RWPE2 (cell line): ENCODE measurements at regions not wholly inside any gene's neighbourhood (a gene's known extent, or its start where the extent isn't known, plus 50 kb on each side); places are given as distances from the start of the nearest gene placed in this dataset.

Experiments used
- ATAC-seq: fragments of 200-7000 bp; cut with Tn5 transposase; 3 replicates; pipeline ENCODE4 v1.9.1; 2021; ENCODE audit warnings: low read depth
- DNase-seq: peaks from one replicate; pipeline ENCODE4 v3.0.0-alpha.2; 2020; ENCODE audit warnings: low spot score
- H3K27ac ChIP-seq: fragments of 450-650 bp; 2 replicates; pipeline ENCODE4 v1.5.1; 2017; ENCODE audit warnings: mild to moderate bottlenecking; ENCODE audit not compliant: poor library complexity, severe bottlenecking
- H3K27me3 ChIP-seq: fragments of 250-450 bp; sonication (Bioruptor Pico); 2 replicates; pipeline ENCODE4 v1.5.1; 2021; ENCODE audit warnings: mild to moderate bottlenecking, moderate library complexity; ENCODE audit not compliant: insufficient read depth, poor library complexity, severe bottlenecking
- H3K36me3 ChIP-seq: fragments of 250-450 bp; sonication (Bioruptor Pico); 2 replicates; pipeline ENCODE4 v1.5.1; 2020; ENCODE audit warnings: low read depth, mild to moderate bottlenecking, moderate library complexity
- H3K4me1 ChIP-seq: fragments of 250-450 bp; sonication (Bioruptor Pico); 2 replicates; pipeline ENCODE4 v1.5.1; 2021; ENCODE audit warnings: mild to moderate bottlenecking, moderate library complexity; ENCODE audit not compliant: insufficient read depth, poor library complexity, severe bottlenecking
- H3K4me3 ChIP-seq: fragments of 250-450 bp; sonication (Bioruptor Pico); 2 replicates; pipeline ENCODE4 v1.5.1; 2021; ENCODE audit warnings: mild to moderate bottlenecking, moderate library complexity; ENCODE audit not compliant: severe bottlenecking
- H3K9me3 ChIP-seq: fragments of 250-450 bp; sonication (Bioruptor Pico); 2 replicates; pipeline ENCODE4 v1.5.1; 2021; ENCODE audit warnings: mild to moderate bottlenecking, moderate library complexity; ENCODE audit not compliant: severe bottlenecking
- TF ChIP-seq, protein P1 (sequence below): fragments of 450-650 bp; IDR thresholded peaks from one replicate; pipeline ENCODE4 v1.5.1; 2017; ENCODE audit warnings: mild to moderate bottlenecking, moderate library complexity; ENCODE audit not compliant: poor library complexity, severe bottlenecking

DNA sequence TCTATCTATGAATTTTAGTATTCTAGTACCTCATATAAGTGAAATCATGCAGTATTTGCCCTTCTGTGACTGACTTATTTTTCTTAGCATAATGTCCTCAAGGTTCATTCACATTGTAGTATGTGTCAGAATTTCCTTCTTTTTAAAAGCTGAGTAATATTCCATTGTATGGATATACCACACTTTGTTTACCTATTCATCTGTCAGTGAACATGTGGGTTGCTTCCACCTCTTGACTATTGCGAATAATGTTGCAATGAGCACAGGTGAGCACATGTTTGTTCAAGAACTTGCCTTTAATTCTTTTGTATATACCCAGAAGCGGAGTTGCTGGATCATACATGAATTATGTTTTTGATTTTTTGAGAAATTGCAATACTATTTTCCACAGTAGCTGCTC lies 187.4 kb upstream of the RBMS1 start:
- Histone ChIP-seq H3K36me3 (no peaks in the 10 kb centered on the region), H3K27me3 (no peaks in the 10 kb centered on the region), H3K9me3 (no peaks in the 10 kb centered on the region), H3K27ac (no peak overlapping the region), H3K4me3 (no peak overlapping the region), H3K4me1 (no peaks in the 10 kb centered on the region)
- TF ChIP-seq, protein P1, sequence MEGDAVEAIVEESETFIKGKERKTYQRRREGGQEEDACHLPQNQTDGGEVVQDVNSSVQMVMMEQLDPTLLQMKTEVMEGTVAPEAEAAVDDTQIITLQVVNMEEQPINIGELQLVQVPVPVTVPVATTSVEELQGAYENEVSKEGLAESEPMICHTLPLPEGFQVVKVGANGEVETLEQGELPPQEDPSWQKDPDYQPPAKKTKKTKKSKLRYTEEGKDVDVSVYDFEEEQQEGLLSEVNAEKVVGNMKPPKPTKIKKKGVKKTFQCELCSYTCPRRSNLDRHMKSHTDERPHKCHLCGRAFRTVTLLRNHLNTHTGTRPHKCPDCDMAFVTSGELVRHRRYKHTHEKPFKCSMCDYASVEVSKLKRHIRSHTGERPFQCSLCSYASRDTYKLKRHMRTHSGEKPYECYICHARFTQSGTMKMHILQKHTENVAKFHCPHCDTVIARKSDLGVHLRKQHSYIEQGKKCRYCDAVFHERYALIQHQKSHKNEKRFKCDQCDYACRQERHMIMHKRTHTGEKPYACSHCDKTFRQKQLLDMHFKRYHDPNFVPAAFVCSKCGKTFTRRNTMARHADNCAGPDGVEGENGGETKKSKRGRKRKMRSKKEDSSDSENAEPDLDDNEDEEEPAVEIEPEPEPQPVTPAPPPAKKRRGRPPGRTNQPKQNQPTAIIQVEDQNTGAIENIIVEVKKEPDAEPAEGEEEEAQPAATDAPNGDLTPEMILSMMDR: no peak
- no peak for ATAC-seq
- DNase-seq: no peak

DNA sequence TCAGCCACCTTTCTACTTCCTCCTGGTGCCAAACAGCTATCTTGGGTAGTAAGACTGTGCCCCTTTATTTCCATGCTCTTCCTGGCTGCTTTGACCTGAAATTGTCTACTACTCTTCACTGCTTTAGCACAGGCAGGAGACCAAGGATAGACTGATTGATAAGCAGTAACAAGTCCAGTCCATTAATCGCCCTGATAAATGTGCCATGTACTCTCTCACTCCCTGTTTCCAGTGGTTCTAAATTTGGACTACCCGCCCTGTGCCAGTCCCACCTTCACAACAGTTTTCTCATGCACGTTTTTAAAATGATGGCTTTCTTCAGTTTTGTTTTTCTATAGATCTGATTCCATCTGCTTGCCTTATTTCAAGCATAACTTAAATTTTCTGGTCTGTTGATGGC lies 189.6 kb upstream of the RBMS1 start:
- Histone ChIP-seq H3K36me3 (no peaks in the 10 kb centered on the region), H3K9me3 (no peaks in the 10 kb centered on the region), H3K4me3 (no peak overlapping the region), H3K27ac (no peak overlapping the region), H3K4me1 (no peaks in the 10 kb centered on the region), H3K27me3 (no peaks in the 10 kb centered on the region)
- DNase-seq: no peak
- no peak for ATAC-seq
- TF ChIP-seq, protein P1: no peak

DNA sequence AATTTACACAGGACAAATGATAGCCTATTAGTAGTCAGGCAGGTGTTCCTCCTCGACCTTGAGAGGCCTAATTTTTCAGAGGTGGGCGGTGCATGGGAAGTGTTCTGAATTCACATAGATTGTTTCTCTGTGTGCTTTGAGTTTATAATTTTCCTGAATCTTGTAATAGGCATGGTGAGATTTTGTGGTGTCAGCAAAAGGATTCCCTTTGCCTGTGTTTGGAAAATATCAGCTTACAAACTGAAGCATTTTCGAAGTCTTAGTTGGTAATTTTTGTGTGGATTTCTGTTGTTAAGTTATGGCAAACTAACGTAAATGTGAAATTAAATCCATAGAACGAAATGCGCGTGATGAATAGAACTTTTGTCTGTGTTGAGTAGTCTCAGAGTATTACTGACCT lies 194.0 kb upstream of the RBMS1 start:
- TF ChIP-seq, protein P1: no peak
- no peak overlapping the region for H3K4me3 ChIP-seq
- no peaks in the 10 kb centered on the region for H3K9me3 ChIP-seq
- H3K27me3 ChIP-seq: no peaks in the 10 kb centered on the region
- no peaks in the 10 kb centered on the region for H3K36me3 ChIP-seq
- ATAC-seq (no peak), DNase-seq (no peak)
- H3K4me1 ChIP-seq: no peaks in the 10 kb centered on the region
- H3K27ac ChIP-seq: no peak overlapping the region

DNA sequence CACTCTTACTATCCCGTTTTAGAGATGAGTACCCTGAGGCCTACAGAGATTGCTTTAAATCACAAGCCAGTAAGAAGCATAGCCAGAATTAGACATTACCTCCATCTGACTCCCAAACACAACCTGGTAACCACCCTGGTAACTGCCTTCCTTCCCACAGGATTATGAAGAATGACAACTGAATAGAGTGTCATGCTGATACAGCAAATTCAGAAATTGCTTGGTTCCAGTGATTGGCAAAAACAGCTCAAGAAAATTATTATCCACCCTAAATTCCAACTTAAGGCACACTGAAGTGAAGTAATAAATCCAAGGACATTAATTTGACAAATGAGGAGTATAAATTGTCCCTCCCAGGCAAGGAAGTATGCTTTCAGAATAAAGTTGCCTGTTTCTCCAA lies 195.8 kb upstream of the RBMS1 start:
- Histone ChIP-seq H3K9me3 (no peaks in the 10 kb centered on the region), H3K4me1 (no peaks in the 10 kb centered on the region), H3K27ac (no peak overlapping the region), H3K4me3 (no peak overlapping the region), H3K27me3 (no peaks in the 10 kb centered on the region), H3K36me3 (no peaks in the 10 kb centered on the region)
- DNase-seq: no peak
- TF ChIP-seq, protein P1: no peak
- no peak for ATAC-seq

DNA sequence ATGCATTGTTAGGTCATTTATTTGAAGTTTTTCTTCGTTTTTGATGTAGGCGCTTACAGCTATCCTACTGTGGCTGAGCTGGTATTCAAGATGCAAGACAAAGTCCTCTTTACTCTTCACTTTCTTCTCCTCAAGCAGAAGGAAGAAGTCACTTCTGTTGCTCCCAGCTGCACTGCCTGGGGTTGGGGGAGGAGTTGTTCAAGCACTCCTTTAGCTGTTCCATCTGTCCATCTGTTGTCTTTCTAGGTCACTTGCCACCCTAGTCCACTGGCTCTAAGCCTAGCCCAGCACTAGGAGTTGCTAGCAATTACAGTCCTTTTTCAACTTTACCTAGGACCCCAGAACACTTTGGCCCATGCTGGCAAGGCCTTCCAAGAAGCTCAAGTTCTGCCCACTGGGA lies 200.6 kb upstream of the RBMS1 start:
- H3K4me3 ChIP-seq: no peak overlapping the region
- no peaks in the 10 kb centered on the region for H3K27me3 ChIP-seq
- no peak overlapping the region for H3K27ac ChIP-seq
- TF ChIP-seq, protein P1: no peak
- no peaks in the 10 kb centered on the region for H3K36me3 ChIP-seq
- H3K4me1 ChIP-seq: peaks cover 12% of the 10 kb centered on the region
- ATAC-seq: no peak
- no peak for DNase-seq
- H3K9me3 ChIP-seq: no peaks in the 10 kb centered on the region
